ENCODE measurements at regions not wholly inside any gene's neighbourhood (a gene's known extent, or its start where the extent isn't known, plus 50 kb on each side); places are given as distances from the start of the nearest gene placed in this dataset.
"Not testable (repeated sequence)": the region's sequence is repeated elsewhere in the genome, so short reads cannot be mapped to it uniquely, and the experiment has no call there.

DNA sequence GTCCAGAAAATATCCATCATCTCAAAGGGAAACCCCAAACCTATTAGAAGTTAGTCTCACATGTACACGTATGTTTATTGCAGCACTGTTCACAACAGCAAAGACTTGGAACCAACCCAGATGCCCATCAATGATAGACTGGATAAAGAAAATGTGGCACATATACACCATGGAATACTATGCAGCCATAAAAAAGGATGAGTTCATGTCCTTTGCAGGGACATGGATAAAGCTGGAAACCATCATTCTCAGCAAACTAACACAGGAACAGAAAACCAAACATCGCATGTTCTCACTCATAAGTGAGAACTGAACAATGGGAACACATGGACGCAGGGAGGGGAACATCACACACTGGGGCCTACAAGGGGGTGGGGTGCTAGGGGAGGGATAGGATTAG lies 79.9 kb upstream of the UXT start:
- H3K9me1 ChIP-seq (ENCODE audit: insufficient read depth, low read length); DNase-seq; ATAC-seq (ENCODE audit: low read depth); H3K56ac ChIP-seq (ENCODE audit: extremely low read depth, insufficient read depth, low read length); intact Hi-C loops (cut with micrococcal nuclease); POLR2A ChIA-PET (ENCODE audit: unreplicated experiment); H3K9ac ChIP-seq (ENCODE audit: low read depth, low read length); H3K4me2 ChIP-seq (ENCODE audit: low read depth, low read length); dilution Hi-C loops (cut with HindIII; ENCODE audit: low sequenced_read_pairs, unreplicated experiment); H2BK15ac ChIP-seq (ENCODE audit: low read depth, low read length); H4K91ac ChIP-seq (ENCODE audit: insufficient read depth, low read depth, low read length); H2AK9ac ChIP-seq (replicated peaks; ENCODE audit: low read depth, low read length, poor library complexity); H2AFZ ChIP-seq (replicated peaks; ENCODE audit: low read length, poor library complexity); H3K4ac ChIP-seq (ENCODE audit: low read depth, low read length); H3K4me3 ChIP-seq (ENCODE audit: insufficient read depth, low read depth, low read length); H2AK5ac ChIP-seq (ENCODE audit: low read depth, low read length); H3K27me3 ChIP-seq (ENCODE audit: control insufficient read depth, insufficient read depth, low read length); H4K5ac ChIP-seq (ENCODE audit: low read depth, low read length); H3K27ac ChIP-seq (ENCODE audit: insufficient read depth, low read length); H3K18ac ChIP-seq (ENCODE audit: low read depth, low read length); H3K79me1 ChIP-seq (ENCODE audit: low read depth in 1 of 2, low read length in 2 of 2); H3K36me3 ChIP-seq (ENCODE audit: control insufficient read depth, insufficient read depth, low read length); H2BK5ac ChIP-seq (ENCODE audit: low read depth, low read length, poor library complexity, severe bottlenecking); in situ Hi-C loops (cut with MboI; ENCODE audit: low sequenced_read_pairs); CTCF ChIA-PET; H3K14ac ChIP-seq (replicated peaks; ENCODE audit: low read depth, low read length); H2BK20ac ChIP-seq (ENCODE audit: low read depth, low read length); H2BK120ac ChIP-seq (ENCODE audit: low read depth, low read length); H3K23ac ChIP-seq (ENCODE audit: low read depth, low read length); H3K4me1 ChIP-seq (ENCODE audit: control insufficient read depth, insufficient read depth, low read length); H4K8ac ChIP-seq (ENCODE audit: low read depth in 2 of 2, low read length in 2 of 2); H3K9me3 ChIP-seq (ENCODE audit: control insufficient read depth, insufficient read depth, low read length); BruUV-seq (replicated peaks); H4K20me1 ChIP-seq (ENCODE audit: insufficient read depth, low read length): not testable (repeated sequence)
- no CpG with 5 or more reads among the region's 3 CpGs for WGBS, 2 experiments (ENCODE audit: extremely low coverage in 2 of 2, insufficient read length in 1 of 2)
